ENCODE measurements at regions not wholly inside any gene's neighbourhood (a gene's known extent, or its start where the extent isn't known, plus 50 kb on each side); places are given as distances from the start of the nearest gene placed in this dataset.

DNA sequence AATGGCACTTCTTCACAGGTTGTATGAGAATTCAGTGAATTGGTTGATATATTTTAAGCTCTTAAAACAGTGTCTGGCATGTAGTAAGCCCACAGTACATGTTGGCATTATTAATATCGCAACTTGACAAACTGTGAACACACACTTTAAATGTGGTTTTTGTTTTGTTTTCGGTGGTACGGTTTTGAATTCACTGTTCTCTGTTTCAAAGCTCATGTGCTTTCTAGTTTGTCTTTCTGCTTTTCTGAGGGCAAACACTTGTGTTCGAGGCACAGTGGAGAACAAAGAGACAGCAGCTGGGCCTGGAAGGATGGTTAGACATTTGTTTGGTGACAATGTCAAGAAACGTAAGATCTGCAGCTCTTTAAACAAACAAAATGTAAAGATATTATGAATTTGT is 276.5 kb upstream of the MC4R start:
- Histone ChIP-seq H3K4me2 (replicated peaks; ENCODE audit: extremely low read depth, low read length, poor library complexity, severe bottlenecking) (no peak overlapping the region), H3K36me3 (replicated peaks in 1 of 2; ENCODE audit: control insufficient read depth in 1 of 2, insufficient read depth in 2 of 2, low read length in 2 of 2) (no peaks in the 10 kb centered on the region), H3K79me2 (ENCODE audit: insufficient read depth, low read length) (no peaks in the 10 kb centered on the region), H3K27me3 (ENCODE audit: control insufficient read depth in 2 of 2, insufficient read depth in 2 of 2, low read length in 2 of 2) (no peaks in the 10 kb centered on the region), H2AFZ (ENCODE audit: insufficient read depth, low read depth, low read length, poor library complexity, severe bottlenecking) (no peak overlapping the region), H3K27ac (ENCODE audit: low read depth in 1 of 2, low read length in 2 of 2) (no peak overlapping the region), H3K4me3 (replicated peaks in 1 of 3; ENCODE audit: low read depth in 2 of 3, low read length in 3 of 3) (no peak overlapping the region), H3K9me3 (replicated peaks in 1 of 2; ENCODE audit: control insufficient read depth in 1 of 2, insufficient read depth in 1 of 2, low read length in 2 of 2) (no peaks in the 10 kb centered on the region), H4K20me1 (ENCODE audit: insufficient read depth, low read length) (no peaks in the 10 kb centered on the region), H3K9ac (ENCODE audit: insufficient read depth, low read length, poor library complexity, severe bottlenecking) (no peak overlapping the region), H3K4me1 (ENCODE audit: control insufficient read depth in 1 of 2, insufficient read depth in 2 of 2, low read length in 2 of 2) (no peaks in the 10 kb centered on the region)
- Mint-ChIP-seq H3K36me3 (no peaks in the 10 kb centered on the region), H3K9me3 (peaks cover 0 to 2% (median 0%) of the 10 kb centered on the region in 7 donors), H3K4me3 (no peak overlapping the region), H3K27ac (no peak overlapping the region), H3K27me3 (ENCODE audit: low read depth in 3 of 3) (peaks cover 0 to 2% (median 0%) of the 10 kb centered on the region in 3 donors), H3K4me1 (no peaks in the 10 kb centered on the region)
- intact Hi-C loops (cut with micrococcal nuclease): no loop called here
- TF ChIP-seq, protein P1, sequence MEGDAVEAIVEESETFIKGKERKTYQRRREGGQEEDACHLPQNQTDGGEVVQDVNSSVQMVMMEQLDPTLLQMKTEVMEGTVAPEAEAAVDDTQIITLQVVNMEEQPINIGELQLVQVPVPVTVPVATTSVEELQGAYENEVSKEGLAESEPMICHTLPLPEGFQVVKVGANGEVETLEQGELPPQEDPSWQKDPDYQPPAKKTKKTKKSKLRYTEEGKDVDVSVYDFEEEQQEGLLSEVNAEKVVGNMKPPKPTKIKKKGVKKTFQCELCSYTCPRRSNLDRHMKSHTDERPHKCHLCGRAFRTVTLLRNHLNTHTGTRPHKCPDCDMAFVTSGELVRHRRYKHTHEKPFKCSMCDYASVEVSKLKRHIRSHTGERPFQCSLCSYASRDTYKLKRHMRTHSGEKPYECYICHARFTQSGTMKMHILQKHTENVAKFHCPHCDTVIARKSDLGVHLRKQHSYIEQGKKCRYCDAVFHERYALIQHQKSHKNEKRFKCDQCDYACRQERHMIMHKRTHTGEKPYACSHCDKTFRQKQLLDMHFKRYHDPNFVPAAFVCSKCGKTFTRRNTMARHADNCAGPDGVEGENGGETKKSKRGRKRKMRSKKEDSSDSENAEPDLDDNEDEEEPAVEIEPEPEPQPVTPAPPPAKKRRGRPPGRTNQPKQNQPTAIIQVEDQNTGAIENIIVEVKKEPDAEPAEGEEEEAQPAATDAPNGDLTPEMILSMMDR (IDR thresholded peaks at IDR 0.05): no peak
- WGBS (ENCODE audit: insufficient coverage): 75% methylated on average over 4 of the region's 5 CpGs
- no peak for DNase-seq

DNA sequence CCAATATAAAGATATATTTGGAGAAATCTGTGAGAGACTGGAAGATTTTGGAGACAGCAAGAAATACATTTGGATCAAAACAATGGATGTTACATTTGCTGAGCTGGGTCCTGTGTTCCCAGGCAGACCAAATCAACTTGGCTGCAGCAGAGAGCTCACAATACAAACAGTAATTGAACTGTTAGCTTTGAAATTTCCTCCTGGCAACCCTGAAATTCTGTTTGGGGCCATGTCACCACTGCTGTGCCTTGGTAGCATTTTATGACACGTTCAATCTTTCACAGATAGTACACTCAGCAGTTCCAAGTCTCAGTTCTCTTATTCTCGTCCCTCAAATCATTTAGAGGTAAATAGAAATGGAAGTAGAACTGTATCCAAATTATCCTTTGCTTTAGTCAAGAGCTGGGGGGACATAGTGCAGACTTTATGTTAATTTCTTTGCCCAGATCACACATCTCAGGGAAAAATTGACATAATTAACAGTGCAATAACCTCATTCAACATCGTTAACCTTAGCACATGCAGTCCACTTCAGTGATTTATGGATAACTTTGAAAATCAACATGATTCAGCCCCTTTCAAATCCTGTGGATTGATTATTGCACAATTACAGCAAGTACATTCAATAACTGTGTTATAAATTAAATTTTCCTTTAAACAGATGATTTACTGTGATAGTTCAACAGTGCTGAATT is 277.4 kb upstream of the MC4R start:
- WGBS (ENCODE audit: insufficient coverage): no CpG with 5 or more reads among the region's 3 CpGs
- TF ChIP-seq, protein P1 (IDR thresholded peaks at IDR 0.05): no peak
- no peak overlapping the region for H3K27ac Mint-ChIP-seq
- peaks cover 0 to 2% (median 0%) of the 10 kb centered on the region in 7 donors for H3K9me3 Mint-ChIP-seq
- Histone ChIP-seq H4K20me1 (ENCODE audit: insufficient read depth, low read length) (no peaks in the 10 kb centered on the region), H3K4me1 (ENCODE audit: control insufficient read depth in 1 of 2, insufficient read depth in 2 of 2, low read length in 2 of 2) (no peaks in the 10 kb centered on the region), H3K9ac (ENCODE audit: insufficient read depth, low read length, poor library complexity, severe bottlenecking) (no peak overlapping the region), H3K9me3 (replicated peaks in 1 of 2; ENCODE audit: control insufficient read depth in 1 of 2, insufficient read depth in 1 of 2, low read length in 2 of 2) (no peaks in the 10 kb centered on the region), H2AFZ (ENCODE audit: insufficient read depth, low read depth, low read length, poor library complexity, severe bottlenecking) (no peak overlapping the region), H3K4me2 (replicated peaks; ENCODE audit: extremely low read depth, low read length, poor library complexity, severe bottlenecking) (no peak overlapping the region), H3K27me3 (ENCODE audit: control insufficient read depth in 2 of 2, insufficient read depth in 2 of 2, low read length in 2 of 2) (no peaks in the 10 kb centered on the region), H3K36me3 (replicated peaks in 1 of 2; ENCODE audit: control insufficient read depth in 1 of 2, insufficient read depth in 2 of 2, low read length in 2 of 2) (no peaks in the 10 kb centered on the region), H3K4me3 (replicated peaks in 1 of 3; ENCODE audit: low read depth in 2 of 3, low read length in 3 of 3) (no peak overlapping the region), H3K79me2 (ENCODE audit: insufficient read depth, low read length) (no peaks in the 10 kb centered on the region), H3K27ac (ENCODE audit: low read depth in 1 of 2, low read length in 2 of 2) (no peak overlapping the region)
- intact Hi-C loops (cut with micrococcal nuclease): no loop called here
- no peak for DNase-seq
- no peaks in the 10 kb centered on the region for H3K4me1 Mint-ChIP-seq
- H3K27me3 Mint-ChIP-seq (ENCODE audit: low read depth in 3 of 3): peaks cover 0 to 2% (median 0%) of the 10 kb centered on the region in 3 donors
- H3K4me3 Mint-ChIP-seq: no peak overlapping the region
- no peaks in the 10 kb centered on the region for H3K36me3 Mint-ChIP-seq
